H1 (cell line): ENCODE measurements at regions not wholly inside any gene's neighbourhood (a gene's known extent, or its start where the extent isn't known, plus 50 kb on each side); places are given as distances from the start of the nearest gene placed in this dataset.

Experiments used
- CTCF ChIA-PET: fragments of 300-600 bp; sonication (Branson Sonifier 250); formaldehyde crosslinking; loops from one replicate; lab custom pipeline; 2021; ENCODE audit not compliant: partially characterized antibody; lab: Charles Lee
- POLR2A ChIA-PET: fragments of 300-600 bp; sonication (Branson Sonifier 250); formaldehyde crosslinking; loops from one replicate; lab custom pipeline; 2021; ENCODE audit warnings: inconsistent platforms; ENCODE audit not compliant: partially characterized antibody; lab: Charles Lee
- DNase-seq, 2 experiments: peaks; one replicate each; pipeline versions ENCODE4 v3.0.0 to v3.0.0-alpha.2; 2010 to 2022; ENCODE audit warnings: low spot score in 2 of 2, low read depth in 1 of 2, mixed read lengths in 1 of 2
- FAIRE-seq: peaks from 2 replicates; lab custom pipeline; 2011; peaks lifted over from hg19 to GRCh38; lab: Jason Lieb, UNC
- H2AFZ ChIP-seq: 2 replicates; pipeline ENCODE4 v1.8.1; 2012; ENCODE audit warnings: low read length, inconsistent platforms
- H2AK5ac ChIP-seq: 2 replicates; pipeline ENCODE4 v1.6.1; 2013; ENCODE audit warnings: low read depth, low read length
- H2BK120ac ChIP-seq: replicated peaks from 2 replicates; pipeline ENCODE3; 2013; ENCODE audit warnings: low read depth, low read length, inconsistent platforms
- H2BK12ac ChIP-seq: 2 replicates; pipeline ENCODE4 v1.6.1; 2013; ENCODE audit warnings: low read depth, low read length
- H2BK15ac ChIP-seq: 2 replicates; pipeline ENCODE4 v1.6.1; 2013; ENCODE audit warnings: low read length
- H2BK20ac ChIP-seq: 2 replicates; pipeline ENCODE4 v1.6.1; 2013; ENCODE audit warnings: low read length
- H2BK5ac ChIP-seq: 2 replicates; pipeline ENCODE4 v1.6.1; 2013; ENCODE audit warnings: low read depth, low read length
- H3K14ac ChIP-seq: 2 replicates; pipeline ENCODE4 v1.6.1; 2013; ENCODE audit warnings: inconsistent platforms; ENCODE audit not compliant: insufficient read length
- H3K18ac ChIP-seq: 2 replicates; pipeline ENCODE4 v1.6.1; 2013; ENCODE audit warnings: low read length; ENCODE audit errors: extremely low read depth
- H3K23ac ChIP-seq: 2 replicates; pipeline ENCODE4 v1.6.1; 2013; ENCODE audit warnings: inconsistent platforms; ENCODE audit not compliant: insufficient read length
- H3K23me2 ChIP-seq: 2 replicates; pipeline ENCODE4 v1.6.1; 2013; ENCODE audit warnings: low read depth, low read length
- H3K27ac ChIP-seq: 2 replicates; pipeline ENCODE4 v1.6.1; 2011; ENCODE audit warnings: low read depth, low read length, inconsistent platforms
- H3K27me3 ChIP-seq, 4 experiments: replicated peaks in 1 of 4; 1 replicate in 1 of 4; 2 replicates in 3 of 4; pipeline versions ENCODE4 v1.6.1 to v1.8.1; 2011 to 2013; ENCODE audit warnings: low read length in 3 of 4, mild to moderate bottlenecking in 3 of 4, inconsistent platforms in 2 of 4, mixed read lengths in 2 of 4, moderate library complexity in 1 of 4; ENCODE audit not compliant: control insufficient read depth in 3 of 4, insufficient read depth in 3 of 4; ENCODE audit errors: extremely low read depth in 1 of 4
- H3K36me3 ChIP-seq, 4 experiments: 2 replicates each; pipeline versions ENCODE4 v1.6.1 to v1.8.1; 2011 to 2013; ENCODE audit warnings: mild to moderate bottlenecking in 4 of 4, low read length in 3 of 4, moderate library complexity in 2 of 4, control low read depth in 1 of 4, inconsistent platforms in 1 of 4; ENCODE audit not compliant: insufficient read depth in 4 of 4, control insufficient read depth in 2 of 4
- H3K4ac ChIP-seq: replicated peaks from 2 replicates; pipeline ENCODE3; 2013; ENCODE audit warnings: low read length, low read depth, mixed read lengths, inconsistent platforms; ENCODE audit not compliant: insufficient read length
- H3K4me1 ChIP-seq, 4 experiments: replicated peaks in 1 of 4; 1 replicate in 1 of 4; 2 replicates in 3 of 4; pipeline versions ENCODE4 v1.6.1 to v1.8.1; 2011 to 2013; ENCODE audit warnings: low read length in 3 of 4, inconsistent platforms in 2 of 4, mixed read lengths in 1 of 4; ENCODE audit not compliant: insufficient read depth in 4 of 4, control insufficient read depth in 3 of 4
- H3K4me2 ChIP-seq, 2 experiments: 2 replicates each; pipeline versions ENCODE4 v1.6.1 to v1.8.1; 2011 to 2013; ENCODE audit warnings: low read depth in 2 of 2, low read length in 2 of 2, control low read depth in 1 of 2, inconsistent platforms in 1 of 2, mild to moderate bottlenecking in 1 of 2; ENCODE audit not compliant: insufficient read depth in 1 of 2
- H3K4me3 ChIP-seq, 4 experiments: fragments of 200-600, 300-600 bp in 1 of 4; sonication (generic), shearing (Covaris generic), sonication (Bioruptor Twin) in 1 of 4; 2 replicates each; pipeline versions ENCODE4 v1.5.1 to v1.8.1; 2011 to 2016; ENCODE audit warnings: low read length in 4 of 4, low read depth in 3 of 4, control low read depth in 2 of 4, inconsistent platforms in 2 of 4, mild to moderate bottlenecking in 2 of 4, mixed read lengths in 1 of 4, moderate library complexity in 1 of 4; ENCODE audit not compliant: insufficient read depth in 2 of 4; ENCODE audit errors: extremely low read depth in 1 of 4
- H3K56ac ChIP-seq: replicated peaks from 2 replicates; pipeline ENCODE3; 2013; ENCODE audit warnings: low read depth, mild to moderate bottlenecking, mixed read lengths, low read length, inconsistent platforms; ENCODE audit not compliant: insufficient read length
- H3K79me1 ChIP-seq: 2 replicates; pipeline ENCODE4 v1.6.1; 2013; ENCODE audit warnings: low read depth, low read length, control low read depth
- H3K79me2 ChIP-seq, 2 experiments: 2 replicates each; pipeline versions ENCODE4 v1.6.1 to v1.8.1; 2012 to 2013; ENCODE audit warnings: low read length in 2 of 2, mild to moderate bottlenecking in 2 of 2, inconsistent platforms in 1 of 2; ENCODE audit not compliant: insufficient read depth in 2 of 2, control insufficient read depth in 1 of 2
- H3K9ac ChIP-seq, 4 experiments: replicated peaks in 1 of 4; 1 replicate in 1 of 4; 2 replicates in 3 of 4; pipeline versions ENCODE4 v1.6.1 to v1.8.1; 2011 to 2013; ENCODE audit warnings: low read depth in 3 of 4, low read length in 3 of 4, control low read depth in 2 of 4, mild to moderate bottlenecking in 2 of 4, moderate library complexity in 2 of 4, inconsistent platforms in 1 of 4; ENCODE audit errors: extremely low read depth in 1 of 4
- H3K9me3 ChIP-seq, 2 experiments: 2 replicates each; pipeline versions ENCODE4 v1.6.1 to v1.8.1; 2012 to 2013; ENCODE audit warnings: mild to moderate bottlenecking in 2 of 2, moderate library complexity in 2 of 2, control low read depth in 1 of 2, inconsistent platforms in 1 of 2, low read depth in 1 of 2, low read length in 1 of 2, mixed read lengths in 1 of 2; ENCODE audit not compliant: insufficient read depth in 2 of 2
- H4K20me1 ChIP-seq, 2 experiments: replicated peaks in 1 of 2; 2 replicates each; pipeline versions ENCODE3 to v1.8.1; 2011 to 2013; ENCODE audit warnings: inconsistent platforms in 2 of 2, low read length in 2 of 2, mild to moderate bottlenecking in 1 of 2; ENCODE audit not compliant: insufficient read depth in 2 of 2, control insufficient read depth in 1 of 2
- H4K5ac ChIP-seq: 2 replicates; pipeline ENCODE4 v1.6.1; 2013; ENCODE audit warnings: low read length, low read depth, mixed read lengths, inconsistent platforms; ENCODE audit not compliant: insufficient read length
- H4K8ac ChIP-seq: 2 replicates; pipeline ENCODE4 v1.8.0; 2013; ENCODE audit warnings: mild to moderate bottlenecking, moderate library complexity, low read length, inconsistent platforms; ENCODE audit not compliant: insufficient read depth; ENCODE audit errors: extremely low read depth
- H4K91ac ChIP-seq: replicated peaks from 2 replicates; pipeline ENCODE3; 2013; ENCODE audit warnings: low read length, mixed read lengths, inconsistent platforms; ENCODE audit not compliant: insufficient read length
- MAX ChIP-seq: IDR thresholded peaks from 2 replicates; pipeline ENCODE4 v1.6.1; 2012; ENCODE audit warnings: inconsistent platforms
- RAD21 ChIP-seq, 2 experiments: IDR thresholded peaks in 1 of 2; conservative IDR thresholded peaks in 1 of 2; 2 replicates each; pipeline ENCODE4 v1.6.1; 2011; ENCODE audit warnings: low read depth in 2 of 2, low read length in 2 of 2, improper control_type of control experiment in 1 of 2, inconsistent platforms in 1 of 2, mild to moderate bottlenecking in 1 of 2, moderate library complexity in 1 of 2
- whole genome bisulfite sequencing, 2 experiments: shearing (Covaris generic) in 1 of 2; methylation state at CpG; one replicate each; pipeline versions ENCODE4 v1.1.6 to v1.1.7; 2013 to 2015; ENCODE audit warnings: low lambda C conversion rate in 2 of 2, mixed read lengths in 2 of 2, inconsistent platforms in 1 of 2, low coverage in 1 of 2, missing lambda C conversion rate in 1 of 2; ENCODE audit not compliant: insufficient replicate concordance in 2 of 2, insufficient coverage in 1 of 2, insufficient read length in 1 of 2; ENCODE audit errors: extremely low coverage in 1 of 2, missing lambda C conversion rate in 1 of 2; 5-methylcytosine and 5-hydroxymethylcytosine counted together

GRCh38 chr10:8985651-8986050 lies 931.2 kb downstream of the GATA3 start:
- Histone ChIP-seq H3K4me1 (no peaks in the 10 kb centered on the region), H3K9me3 (no peaks in the 10 kb centered on the region), H3K36me3 (no peaks in the 10 kb centered on the region), H4K8ac (no peak overlapping the region), H3K23me2 (no peaks in the 10 kb centered on the region), H2BK20ac (no peak overlapping the region), H3K18ac (no peak overlapping the region), H4K5ac (no peak overlapping the region), H4K91ac (no peak overlapping the region), H3K4ac (no peak overlapping the region), H3K79me1 (no peaks in the 10 kb centered on the region), H3K9ac (no peak overlapping the region), H2BK15ac (no peak overlapping the region), H3K23ac (no peak overlapping the region), H2BK120ac (no peak overlapping the region), H3K4me2 (no peak overlapping the region), H2BK12ac (no peak overlapping the region), H3K56ac (no peak overlapping the region), H3K14ac (no peak overlapping the region), H3K27ac (no peak overlapping the region), H3K4me3 (no peak overlapping the region), H4K20me1 (no peaks in the 10 kb centered on the region), H3K79me2 (no peaks in the 10 kb centered on the region), H2AFZ (no peak overlapping the region), H3K27me3 (no peaks in the 10 kb centered on the region), H2AK5ac (no peak overlapping the region), H2BK5ac (no peak overlapping the region)
- ChIA-PET CTCF (interaction anchor here (0.6 to 0.9 kb wide), 2 partner anchors 10 to 610 kb away, joined by 3 read pairs; no protein-coding TSS in a partner anchor), POLR2A (no interaction called here)
- TF ChIP-seq RAD21 (IDR thresholded peaks at IDR 0.05 in 1 of 2, conservative IDR thresholded peaks at IDR 0.05 in 1 of 2; ENCODE audit: low read depth in 2 of 2, low read length in 2 of 2) (peak; percentile 21 to 36; a peak in 2 of 4 replicates), MAX (no peak)
- FAIRE-seq = no peak
- 94% methylated on average over 2 of the region's 2 CpGs; no CpG with 5 or more reads in 1 of the 2 experiments for WGBS, 2 experiments
- no peak for DNase-seq
